Stimulated activated CD4-positive, alpha-beta T cell treated with anti-CD3 and anti-CD28 coated beads, Interleukin-2, amount 100 ng/mL, for 24 hours (primary cell): ENCODE measurements at regions not wholly inside any gene's neighbourhood (a gene's known extent, or its start where the extent isn't known, plus 50 kb on each side); places are given as distances from the start of the nearest gene placed in this dataset.
"Not testable (repeated sequence)": the region's sequence is repeated elsewhere in the genome, so short reads cannot be mapped to it uniquely, and the experiment has no call there.

Source experiments
- DNase-seq, 2 donors: peaks; one replicate each; pipeline ENCODE4 v3.0.0-alpha.2; 2020

DNA sequence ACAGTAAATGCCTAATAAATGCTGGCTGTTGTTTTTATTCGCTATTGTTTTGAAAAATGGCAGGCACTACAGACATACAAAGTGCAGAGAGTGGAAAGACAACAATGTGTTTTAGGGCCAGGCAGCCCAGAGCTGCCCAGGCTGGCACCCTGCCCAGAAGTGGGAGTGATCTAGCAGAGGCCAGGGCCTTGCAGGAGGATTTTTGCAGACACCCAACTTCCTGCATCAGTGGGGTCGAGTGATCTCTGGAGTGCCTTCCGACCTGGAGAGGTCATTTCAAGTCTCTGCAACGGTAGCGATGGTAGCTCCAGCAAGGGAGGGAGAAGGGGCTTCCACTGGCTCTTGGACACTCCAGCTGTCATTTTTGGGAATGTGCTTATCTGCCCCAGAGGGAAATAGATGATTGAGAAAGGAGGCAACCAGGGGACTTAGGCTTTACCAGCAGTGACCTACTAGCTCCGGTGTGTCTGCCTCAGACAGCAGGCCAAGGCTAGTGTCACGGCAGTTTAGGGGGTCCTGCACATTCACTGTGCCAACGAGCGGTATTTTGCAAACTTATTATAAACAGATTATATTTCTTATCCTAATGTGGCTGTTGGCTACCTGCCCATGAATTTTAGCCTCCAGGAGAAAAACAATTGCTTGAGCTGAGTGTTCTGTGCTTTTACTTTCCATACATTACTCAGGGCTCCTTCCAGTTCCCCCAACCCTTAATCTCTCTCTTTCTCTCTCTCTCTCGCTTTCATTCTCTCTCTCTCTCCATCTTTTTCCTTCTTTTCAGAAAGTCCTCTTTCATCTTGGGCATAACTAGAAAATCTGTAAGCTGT lies 153.9 kb upstream of the PLGLB2 start:
- peak in 1 of 2 donors; percentile 43 for DNase-seq

DNA sequence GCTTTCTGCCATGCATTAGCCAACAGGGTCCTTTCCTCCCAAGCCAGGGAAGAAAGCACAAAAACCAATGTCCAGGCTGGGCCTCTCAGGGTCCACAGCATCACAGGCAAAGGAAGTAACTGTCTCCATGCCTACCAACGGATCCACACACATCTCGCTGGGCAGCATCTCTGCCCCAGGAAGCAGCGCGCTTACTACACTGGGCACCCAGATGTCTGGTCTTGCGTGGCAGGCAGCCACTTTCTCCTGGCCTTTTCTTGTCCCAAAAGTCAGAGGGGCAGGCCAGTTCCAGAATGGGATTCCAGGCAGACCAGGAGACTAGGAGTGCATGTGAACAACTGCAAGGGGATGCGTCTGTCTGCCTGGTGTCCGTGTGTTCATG lies 153.3 kb upstream of the PLGLB2 start:
- not testable (repeated sequence) for DNase-seq

GRCh38 chr2:87595017-87595416 lies 152.9 kb upstream of the PLGLB2 start:
- DNase-seq, result not testable (repeated sequence)

- DNase-seq, result not testable (repeated sequence)
These were observed 146.9 kb upstream of the PLGLB2 start for GRCh38 chr2:87600961-87601360.

DNA sequence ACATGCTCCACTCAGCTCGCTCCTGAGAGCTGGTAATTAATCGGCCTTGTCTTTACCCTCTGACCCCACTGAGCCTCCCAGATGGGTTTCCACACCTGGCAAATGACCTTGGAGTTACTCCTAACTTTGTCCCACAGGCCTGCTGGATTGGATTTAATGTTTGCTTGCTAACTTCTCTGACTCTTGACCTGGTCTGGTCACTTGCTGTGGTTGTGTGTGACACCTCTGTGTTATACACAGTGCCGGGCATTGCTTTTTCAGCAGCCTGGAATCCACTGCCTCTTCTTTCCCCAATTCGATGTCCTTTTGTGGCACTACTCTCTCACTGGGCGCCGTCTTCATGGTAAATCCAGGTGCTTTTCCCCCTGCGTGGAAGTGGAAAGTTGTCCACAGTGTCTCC lies 145.8 kb upstream of the PLGLB2 start:
- not testable (repeated sequence) for DNase-seq

GRCh38 chr2:87602728-87603127 lies 145.2 kb upstream of the PLGLB2 start:
- DNase-seq, result not testable (repeated sequence)

DNA sequence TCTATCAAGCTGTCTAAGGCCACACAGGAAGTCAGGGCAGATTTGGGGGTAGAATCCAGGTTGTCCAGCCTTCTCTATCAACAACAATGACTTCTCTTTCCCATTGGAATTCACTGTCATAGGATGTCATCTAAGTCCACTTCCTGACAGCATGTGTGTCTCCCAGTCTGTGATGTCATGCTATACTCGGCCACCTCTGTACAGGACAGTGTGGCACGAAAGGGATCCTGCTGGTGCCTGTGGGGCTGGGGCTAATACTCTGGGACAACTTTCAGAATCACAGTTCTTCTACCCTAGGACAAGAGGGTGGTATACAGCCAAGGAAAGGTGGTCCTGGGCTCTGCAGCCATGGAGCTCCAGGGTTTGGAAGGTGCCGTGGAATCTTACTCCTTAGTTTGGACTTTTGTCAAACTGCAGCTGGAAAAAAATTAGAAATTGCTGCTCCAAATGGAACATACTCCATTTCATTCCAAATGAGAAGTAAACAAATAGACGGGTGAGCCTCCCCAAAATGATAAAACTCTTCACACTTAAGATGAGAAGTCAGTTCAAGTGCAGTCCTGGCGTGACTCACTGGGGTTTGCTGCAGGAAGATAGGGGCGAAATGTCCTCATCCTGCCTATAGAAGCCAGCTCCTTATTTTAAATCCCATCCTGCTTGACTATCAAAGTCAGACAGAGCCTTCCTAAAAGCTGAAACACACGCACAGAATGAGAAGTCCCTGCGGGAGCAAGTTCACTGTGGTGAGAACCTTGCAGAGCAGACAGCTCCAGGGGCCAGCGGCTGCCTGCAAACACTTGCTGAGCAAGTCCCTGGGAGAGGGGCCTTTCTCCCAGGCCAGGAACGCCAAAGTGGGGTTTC lies 144.2 kb upstream of the PLGLB2 start:
- not testable (repeated sequence) for DNase-seq

- not testable (repeated sequence) for DNase-seq
These were observed 143.5 kb upstream of the PLGLB2 start for GRCh38 chr2:87604279-87604818.

DNA sequence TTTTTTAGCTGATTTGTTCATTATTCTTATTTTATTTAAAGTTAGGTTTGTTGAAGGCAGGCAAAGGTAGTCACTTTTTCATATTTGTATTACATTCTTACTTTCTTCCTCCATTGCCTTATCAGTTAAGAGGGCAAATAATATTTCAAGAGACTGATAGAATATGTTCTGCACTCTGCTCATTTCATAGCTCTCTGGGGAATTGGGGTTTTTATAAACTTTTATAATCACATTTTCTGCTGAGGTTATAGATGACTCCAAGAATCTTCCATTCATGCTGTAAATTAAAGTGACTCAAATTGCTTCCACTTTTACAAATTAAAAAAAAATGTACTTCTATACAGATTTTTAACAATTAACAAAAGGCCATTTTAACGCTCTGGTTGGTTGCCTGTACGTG lies 142.9 kb upstream of the PLGLB2 start:
- DNase-seq, result not testable (repeated sequence)

- not testable (repeated sequence) for DNase-seq
These were observed 139.3 kb upstream of the PLGLB2 start for GRCh38 chr2:87608377-87609166.

- not testable (repeated sequence) for DNase-seq
These were observed 136.9 kb upstream of the PLGLB2 start for GRCh38 chr2:87610974-87611373.

GRCh38 chr2:87611416-87611815 lies 136.5 kb upstream of the PLGLB2 start:
- not testable (repeated sequence) for DNase-seq

DNA sequence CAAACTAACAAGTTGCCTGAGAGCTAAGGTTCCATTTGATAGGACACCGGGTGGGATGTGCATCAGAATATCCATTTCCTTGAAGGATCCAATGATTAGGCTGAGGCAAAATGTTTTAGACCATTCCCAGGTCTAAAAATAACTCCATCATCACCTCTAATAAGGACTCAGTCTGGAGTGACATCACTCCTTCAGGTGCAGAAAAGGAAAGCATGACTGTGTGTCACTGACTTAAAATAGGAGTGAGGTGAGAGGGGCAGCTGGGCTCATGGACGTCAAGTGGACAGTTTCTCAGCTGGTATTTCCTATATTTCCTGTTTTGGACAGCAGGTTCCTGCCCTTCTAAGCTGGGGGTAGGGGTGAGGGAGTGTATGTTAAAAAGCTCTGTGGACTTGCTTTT lies 135.9 kb upstream of the PLGLB2 start:
- DNase-seq, result not testable (repeated sequence)

DNA sequence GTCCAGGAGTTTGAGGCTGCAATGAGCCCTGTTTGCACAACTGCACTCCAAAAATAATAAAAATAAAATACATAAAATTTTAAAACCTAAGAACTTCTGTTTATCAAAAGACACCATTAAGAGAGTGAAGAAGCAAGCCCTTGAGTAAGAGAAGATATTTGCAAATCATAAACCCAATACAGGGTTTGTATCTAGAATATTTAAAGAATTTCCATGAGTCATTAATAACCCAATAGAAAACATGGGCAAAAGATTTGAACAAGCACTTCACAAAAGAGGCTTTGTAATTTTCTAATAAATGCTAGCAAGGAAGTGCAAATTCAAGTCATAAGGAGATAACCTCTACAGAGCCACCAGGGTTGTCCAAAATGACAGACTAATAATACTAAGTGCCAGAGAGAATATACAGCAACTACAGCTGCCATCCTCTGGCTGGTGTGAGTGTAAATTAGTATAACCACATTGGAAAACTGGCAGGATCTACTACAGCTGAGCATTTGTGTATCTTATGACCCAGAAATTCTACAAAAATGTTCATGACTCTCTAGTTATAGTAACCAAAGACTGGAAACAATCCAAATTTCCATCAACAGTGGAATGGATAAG lies 133.0 kb upstream of the PLGLB2 start:
- DNase-seq, result not testable (repeated sequence)

GRCh38 chr2:87619121-87619520 lies 128.8 kb upstream of the PLGLB2 start:
- not testable (repeated sequence) for DNase-seq

DNA sequence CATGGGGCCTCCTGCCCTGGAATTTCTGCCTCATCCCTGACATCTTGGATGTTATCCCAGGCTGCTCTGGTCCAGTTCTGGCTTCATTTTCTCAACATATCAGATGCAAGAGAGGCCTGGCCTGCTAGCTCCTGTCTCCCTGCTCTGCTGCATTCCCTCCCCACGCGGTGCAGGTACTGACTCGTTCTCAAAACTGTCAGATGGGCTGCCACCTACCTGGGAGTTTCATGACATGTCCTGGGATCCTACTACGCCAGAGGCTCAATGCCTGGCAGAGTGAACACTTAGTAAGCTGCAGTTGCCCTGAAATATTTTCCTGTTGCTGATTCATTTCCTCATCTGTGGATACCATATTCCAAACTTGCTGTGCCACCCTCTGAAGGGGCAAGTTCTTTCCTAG lies 126.7 kb upstream of the PLGLB2 start:
- DNase-seq, result not testable (repeated sequence)

- DNase-seq, result not testable (repeated sequence)
These were observed 125.2 kb upstream of the PLGLB2 start for GRCh38 chr2:87622720-87623119.

GRCh38 chr2:87629491-87630458 lies 118.1 kb upstream of the PLGLB2 start:
- DNase-seq, result peak; percentile 32 to 49

- not testable (repeated sequence) for DNase-seq
These were observed 117.0 kb upstream of the PLGLB2 start for GRCh38 chr2:87630892-87631291.

GRCh38 chr2:87631402-87631801 lies 116.5 kb upstream of the PLGLB2 start:
- DNase-seq, result peak in 1 of 2 donors; percentile 34
